GM23338 (cell line): ENCODE measurements at regions not wholly inside any gene's neighbourhood (a gene's known extent, or its start where the extent isn't known, plus 50 kb on each side); places are given as distances from the start of the nearest gene placed in this dataset.

ENCODE experiments used
- ATAC-seq: fragments of 200-7000 bp; cut with Tn5 transposase; 3 replicates; pipeline ENCODE4 v1.9.1; 2020
- DNase-seq: peaks from one replicate; pipeline ENCODE4 v3.0.0-alpha.2; 2015; ENCODE audit warnings: low spot score
- H2AFZ ChIP-seq: fragments of 200-600 bp; sonication (generic); 2 replicates; pipeline ENCODE4 v1.8.0; 2016; ENCODE audit warnings: antibody characterized with exemption, mild to moderate bottlenecking, moderate library complexity
- H3F3A ChIP-seq: fragments of 200-600 bp; sonication (generic); replicated peaks from 2 replicates; pipeline ENCODE4 v1.8.0; 2017; ENCODE audit warnings: antibody characterized with exemption, mixed run types, low read depth
- H3K27ac ChIP-seq: fragments of 200-600 bp; sonication (generic); 2 replicates; pipeline ENCODE4 v1.6.1; 2016; ENCODE audit warnings: low read depth
- H3K27me3 ChIP-seq: fragments of 200-600 bp; sonication (generic); 2 replicates; pipeline ENCODE4 v1.8.0; 2016; ENCODE audit warnings: mild to moderate bottlenecking, mixed run types, moderate library complexity; ENCODE audit not compliant: insufficient read depth
- H3K36me3 ChIP-seq: fragments of 200-600 bp; sonication (generic); 2 replicates; pipeline ENCODE4 v1.8.0; 2016; ENCODE audit warnings: mild to moderate bottlenecking; ENCODE audit not compliant: insufficient read depth
- H3K4me1 ChIP-seq: fragments of 200-600 bp; sonication (generic); 2 replicates; pipeline ENCODE4 v1.8.0; 2016; ENCODE audit warnings: mild to moderate bottlenecking, moderate library complexity; ENCODE audit not compliant: insufficient read depth
- H3K4me2 ChIP-seq: fragments of 200-600 bp; sonication (generic); 2 replicates; pipeline ENCODE4 v1.7.1; 2017; ENCODE audit warnings: mixed run types
- H3K4me3 ChIP-seq: fragments of 200-600 bp; sonication (generic); 2 replicates; pipeline ENCODE4 v1.6.1; 2016; ENCODE audit warnings: mixed run types
- H3K79me2 ChIP-seq: fragments of 200-600 bp; sonication (generic); replicated peaks from 2 replicates; pipeline ENCODE4 v1.8.0; 2017; ENCODE audit warnings: mild to moderate bottlenecking; ENCODE audit not compliant: insufficient read depth
- H3K9me2 ChIP-seq: fragments of 200-600 bp; sonication (generic); 2 replicates; pipeline ENCODE4 v1.8.0; 2017; ENCODE audit not compliant: insufficient read depth
- H4K20me1 ChIP-seq: fragments of 200-600 bp; sonication (generic); replicated peaks from 2 replicates; pipeline ENCODE4 v1.8.0; 2017; ENCODE audit warnings: mild to moderate bottlenecking; ENCODE audit not compliant: insufficient read depth
- H3K27ac Mint-ChIP-seq: 2 replicates; pipeline ENCODE4 v1.8.0; 2020; ENCODE audit warnings: inconsistent platforms, mild to moderate bottlenecking, moderate library complexity, mixed read lengths
- H3K27me3 Mint-ChIP-seq: 3 replicates; pipeline ENCODE4 v1.8.0; 2022; ENCODE audit warnings: low read depth, mild to moderate bottlenecking, moderate library complexity, mixed read lengths, inconsistent platforms; ENCODE audit not compliant: insufficient read depth, poor library complexity
- H3K36me3 Mint-ChIP-seq: 3 replicates; pipeline ENCODE4 v1.8.0; 2021; ENCODE audit warnings: low read depth, mild to moderate bottlenecking, inconsistent platforms, moderate library complexity, mixed read lengths
- H3K4me1 Mint-ChIP-seq: 3 replicates; pipeline ENCODE4 v1.8.0; 2020; ENCODE audit warnings: mild to moderate bottlenecking, inconsistent platforms, mixed read lengths
- H3K4me3 Mint-ChIP-seq: 3 replicates; pipeline ENCODE4 v1.8.0; 2021; ENCODE audit warnings: moderate library complexity, mild to moderate bottlenecking, inconsistent platforms, mixed read lengths
- H3K9me3 Mint-ChIP-seq: 3 replicates; pipeline ENCODE4 v1.8.0; 2020; ENCODE audit warnings: moderate library complexity, mild to moderate bottlenecking, inconsistent platforms, mixed read lengths
- NANOG ChIP-seq: IDR thresholded peaks from 2 replicates; pipeline ENCODE4 v1.6.1; 2016; ENCODE audit warnings: antibody characterized with exemption, borderline replicate concordance
- TF ChIP-seq, protein P1 (sequence below): IDR thresholded peaks from 2 replicates; pipeline ENCODE4 v1.6.1; 2016; ENCODE audit warnings: antibody characterized with exemption
- TF ChIP-seq, protein P2 (sequence below): fragments of 250-450 bp; sonication (Bioruptor Pico); IDR thresholded peaks from 2 replicates; pipeline ENCODE4 v1.5.0; 2020; ENCODE audit warnings: mild to moderate bottlenecking, moderate library complexity

DNA sequence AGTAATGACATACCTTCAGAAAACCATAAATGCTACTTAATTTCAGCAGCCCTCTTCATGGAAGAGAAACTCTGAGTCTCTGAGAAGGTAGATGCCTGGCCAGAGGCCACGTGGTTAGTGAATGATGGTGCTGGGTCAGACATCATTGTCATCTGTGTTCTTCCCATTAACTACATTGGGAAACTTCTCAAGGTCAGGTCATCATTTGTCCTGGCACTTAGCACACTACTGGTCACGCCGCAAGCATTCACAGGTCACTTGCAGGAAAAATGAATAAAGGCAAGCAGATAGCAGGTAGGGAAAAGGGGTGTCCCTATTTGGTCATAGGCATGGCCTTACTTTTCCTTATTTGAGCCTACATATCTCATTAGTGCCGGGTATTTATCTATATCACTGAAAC lies 220.1 kb upstream of the PROX1 start:
- H3K4me1 ChIP-seq: no peaks in the 10 kb centered on the region
- Mint-ChIP-seq H3K27me3 (peaks cover 2% of the 10 kb centered on the region), H3K4me3 (no peak overlapping the region), H3K36me3 (no peaks in the 10 kb centered on the region), H3K4me1 (no peaks in the 10 kb centered on the region), H3K9me3 (no peaks in the 10 kb centered on the region), H3K27ac (no peak overlapping the region)
- H3K27ac ChIP-seq: no peak overlapping the region
- H3K79me2 ChIP-seq: no peaks in the 10 kb centered on the region
- TF ChIP-seq, protein P1, sequence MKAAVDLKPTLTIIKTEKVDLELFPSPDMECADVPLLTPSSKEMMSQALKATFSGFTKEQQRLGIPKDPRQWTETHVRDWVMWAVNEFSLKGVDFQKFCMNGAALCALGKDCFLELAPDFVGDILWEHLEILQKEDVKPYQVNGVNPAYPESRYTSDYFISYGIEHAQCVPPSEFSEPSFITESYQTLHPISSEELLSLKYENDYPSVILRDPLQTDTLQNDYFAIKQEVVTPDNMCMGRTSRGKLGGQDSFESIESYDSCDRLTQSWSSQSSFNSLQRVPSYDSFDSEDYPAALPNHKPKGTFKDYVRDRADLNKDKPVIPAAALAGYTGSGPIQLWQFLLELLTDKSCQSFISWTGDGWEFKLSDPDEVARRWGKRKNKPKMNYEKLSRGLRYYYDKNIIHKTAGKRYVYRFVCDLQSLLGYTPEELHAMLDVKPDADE: no peak
- TF ChIP-seq NANOG: no peak
- TF ChIP-seq, protein P2, sequence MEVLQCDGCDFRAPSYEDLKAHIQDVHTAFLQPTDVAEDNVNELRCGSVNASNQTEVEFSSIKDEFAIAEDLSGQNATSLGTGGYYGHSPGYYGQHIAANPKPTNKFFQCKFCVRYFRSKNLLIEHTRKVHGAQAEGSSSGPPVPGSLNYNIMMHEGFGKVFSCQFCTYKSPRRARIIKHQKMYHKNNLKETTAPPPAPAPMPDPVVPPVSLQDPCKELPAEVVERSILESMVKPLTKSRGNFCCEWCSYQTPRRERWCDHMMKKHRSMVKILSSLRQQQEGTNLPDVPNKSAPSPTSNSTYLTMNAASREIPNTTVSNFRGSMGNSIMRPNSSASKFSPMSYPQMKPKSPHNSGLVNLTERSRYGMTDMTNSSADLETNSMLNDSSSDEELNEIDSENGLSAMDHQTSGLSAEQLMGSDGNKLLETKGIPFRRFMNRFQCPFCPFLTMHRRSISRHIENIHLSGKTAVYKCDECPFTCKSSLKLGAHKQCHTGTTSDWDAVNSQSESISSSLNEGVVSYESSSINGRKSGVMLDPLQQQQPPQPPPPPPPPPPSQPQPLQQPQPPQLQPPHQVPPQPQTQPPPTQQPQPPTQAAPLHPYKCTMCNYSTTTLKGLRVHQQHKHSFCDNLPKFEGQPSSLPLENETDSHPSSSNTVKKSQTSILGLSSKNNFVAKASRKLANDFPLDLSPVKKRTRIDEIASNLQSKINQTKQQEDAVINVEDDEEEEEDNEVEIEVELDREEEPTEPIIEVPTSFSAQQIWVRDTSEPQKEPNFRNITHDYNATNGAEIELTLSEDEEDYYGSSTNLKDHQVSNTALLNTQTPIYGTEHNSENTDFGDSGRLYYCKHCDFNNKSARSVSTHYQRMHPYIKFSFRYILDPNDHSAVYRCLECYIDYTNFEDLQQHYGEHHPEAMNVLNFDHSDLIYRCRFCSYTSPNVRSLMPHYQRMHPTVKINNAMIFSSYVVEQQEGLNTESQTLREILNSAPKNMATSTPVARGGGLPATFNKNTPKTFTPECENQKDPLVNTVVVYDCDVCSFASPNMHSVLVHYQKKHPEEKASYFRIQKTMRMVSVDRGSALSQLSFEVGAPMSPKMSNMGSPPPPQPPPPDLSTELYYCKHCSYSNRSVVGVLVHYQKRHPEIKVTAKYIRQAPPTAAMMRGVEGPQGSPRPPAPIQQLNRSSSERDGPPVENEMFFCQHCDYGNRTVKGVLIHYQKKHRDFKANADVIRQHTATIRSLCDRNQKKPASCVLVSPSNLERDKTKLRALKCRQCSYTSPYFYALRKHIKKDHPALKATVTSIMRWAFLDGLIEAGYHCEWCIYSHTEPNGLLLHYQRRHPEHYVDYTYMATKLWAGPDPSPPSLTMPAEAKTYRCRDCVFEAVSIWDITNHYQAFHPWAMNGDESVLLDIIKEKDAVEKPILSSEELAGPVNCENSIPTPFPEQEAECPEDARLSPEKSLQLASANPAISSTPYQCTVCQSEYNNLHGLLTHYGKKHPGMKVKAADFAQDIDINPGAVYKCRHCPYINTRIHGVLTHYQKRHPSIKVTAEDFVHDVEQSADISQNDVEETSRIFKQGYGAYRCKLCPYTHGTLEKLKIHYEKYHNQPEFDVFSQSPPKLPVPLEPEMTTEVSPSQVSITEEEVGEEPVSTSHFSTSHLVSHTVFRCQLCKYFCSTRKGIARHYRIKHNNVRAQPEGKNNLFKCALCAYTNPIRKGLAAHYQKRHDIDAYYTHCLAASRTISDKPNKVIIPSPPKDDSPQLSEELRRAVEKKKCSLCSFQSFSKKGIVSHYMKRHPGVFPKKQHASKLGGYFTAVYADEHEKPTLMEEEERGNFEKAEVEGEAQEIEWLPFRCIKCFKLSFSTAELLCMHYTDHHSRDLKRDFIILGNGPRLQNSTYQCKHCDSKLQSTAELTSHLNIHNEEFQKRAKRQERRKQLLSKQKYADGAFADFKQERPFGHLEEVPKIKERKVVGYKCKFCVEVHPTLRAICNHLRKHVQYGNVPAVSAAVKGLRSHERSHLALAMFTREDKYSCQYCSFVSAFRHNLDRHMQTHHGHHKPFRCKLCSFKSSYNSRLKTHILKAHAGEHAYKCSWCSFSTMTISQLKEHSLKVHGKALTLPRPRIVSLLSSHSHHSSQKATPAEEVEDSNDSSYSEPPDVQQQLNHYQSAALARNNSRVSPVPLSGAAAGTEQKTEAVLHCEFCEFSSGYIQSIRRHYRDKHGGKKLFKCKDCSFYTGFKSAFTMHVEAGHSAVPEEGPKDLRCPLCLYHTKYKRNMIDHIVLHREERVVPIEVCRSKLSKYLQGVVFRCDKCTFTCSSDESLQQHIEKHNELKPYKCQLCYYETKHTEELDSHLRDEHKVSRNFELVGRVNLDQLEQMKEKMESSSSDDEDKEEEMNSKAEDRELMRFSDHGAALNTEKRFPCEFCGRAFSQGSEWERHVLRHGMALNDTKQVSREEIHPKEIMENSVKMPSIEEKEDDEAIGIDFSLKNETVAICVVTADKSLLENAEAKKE (CRISPR knock-in tag): no peak
- H3K9me2 ChIP-seq: peaks cover 11% of the 10 kb centered on the region
- H3K27me3 ChIP-seq: no peaks in the 10 kb centered on the region
- H3K4me2 ChIP-seq: no peak overlapping the region
- DNase-seq (no peak), ATAC-seq (no peak)
- H2AFZ ChIP-seq: no peak overlapping the region
- no peaks in the 10 kb centered on the region for H4K20me1 ChIP-seq
- no peaks in the 10 kb centered on the region for H3F3A ChIP-seq
- no peak overlapping the region for H3K4me3 ChIP-seq
- no peaks in the 10 kb centered on the region for H3K36me3 ChIP-seq
